ENCODE measurements at regions not wholly inside any gene's neighbourhood (a gene's known extent, or its start where the extent isn't known, plus 50 kb on each side); places are given as distances from the start of the nearest gene placed in this dataset.

DNA sequence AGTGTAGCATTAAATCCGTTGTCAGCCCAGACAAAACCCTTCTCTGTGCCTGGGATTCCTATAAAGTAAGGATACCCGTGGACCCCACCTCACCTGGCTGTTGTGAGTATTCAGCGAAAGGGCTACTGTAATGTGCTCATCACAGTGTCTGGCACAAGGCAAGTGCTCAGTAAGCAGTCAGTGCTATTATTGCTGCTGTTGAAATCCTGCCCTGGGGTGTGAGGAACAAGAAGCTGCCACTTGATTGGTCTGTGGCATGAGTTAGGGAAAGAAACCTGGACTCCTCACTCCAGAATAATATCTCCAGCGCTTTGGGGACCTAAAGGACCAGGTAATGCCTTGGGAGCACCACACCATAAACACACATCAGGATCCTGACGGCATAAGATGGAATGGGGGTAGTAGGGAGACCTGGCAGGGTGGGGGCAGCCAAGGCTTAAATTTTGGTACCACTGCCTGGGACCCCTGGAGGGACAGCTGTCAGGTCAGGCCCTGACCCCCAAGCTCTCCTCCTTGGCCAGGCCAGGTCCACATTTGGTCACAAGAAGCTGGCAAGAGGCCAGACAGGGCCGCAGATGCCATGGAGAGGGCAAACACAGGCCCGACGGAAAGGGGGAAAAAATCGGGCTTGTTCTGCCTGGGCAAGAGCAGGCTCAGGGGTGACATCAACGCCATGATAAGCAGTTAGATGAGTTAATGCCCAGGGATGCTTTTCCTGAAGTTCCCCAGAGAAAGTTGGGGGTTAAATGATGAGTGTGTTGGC, 66.5 kb downstream of the MRPL14 start:
- TF ChIP-seq CTCF (IDR thresholded peaks at IDR 0.05; ENCODE audit: insufficient read depth, low read length, poor library complexity, severe bottlenecking): no peak
- TF ChIP-seq EZH2phosphoT487 (conservative IDR thresholded peaks at IDR 0.05; ENCODE audit: low read length): no peak

All from SU-DHL-6 (cell line).